HepG2 (cell line): ENCODE measurements at regions not wholly inside any gene's neighbourhood (a gene's known extent, or its start where the extent isn't known, plus 50 kb on each side); places are given as distances from the start of the nearest gene placed in this dataset.

Experiments
- ATAC-seq: fragments of 200-7000 bp; cut with Tn5 transposase; 3 replicates; pipeline ENCODE4 v1.9.1; 2020; ENCODE audit warnings: mild to moderate bottlenecking, moderate library complexity
- BruUV-seq: library from RNA; stranded (reverse); fragments of 400-500 nt; replicated peaks from 2 replicates; lab custom pipeline; 2021; lab: Mats Ljungman, UMichigan
- CTCF ChIA-PET: fragments of 300-600 bp; formaldehyde crosslinking; extraction: SDS; loops from one replicate; lab custom pipeline; 2021; ENCODE audit warnings: low total read pairs, inconsistent platforms, low intra/inter-chr PET ratio; lab: Yijun Ruan, JAX
- POLR2A ChIA-PET: fragments of 350-600 bp; sonication (Branson Sonifier 250); formaldehyde crosslinking; loops from one replicate; lab custom pipeline; 2020; ENCODE audit warnings: antibody characterized with exemption, inconsistent platforms; lab: Yijun Ruan, JAX
- DNase-seq: peaks from one replicate; pipeline ENCODE4 v3.0.0-alpha.2; 2015; ENCODE audit warnings: low spot score
- FAIRE-seq: peaks from 3 replicates; lab custom pipeline; 2011; peaks lifted over from hg19 to GRCh38; lab: Jason Lieb, UNC
- H2AFZ ChIP-seq: one replicate; pipeline ENCODE4 v1.6.1; 2011; ENCODE audit warnings: low read length, inconsistent platforms
- H3K27ac ChIP-seq: fragments of 300-600 bp; 3 replicates; pipeline ENCODE4 v1.8.0; 2011; ENCODE audit warnings: mixed run types, mild to moderate bottlenecking, mixed read lengths, low read length, inconsistent platforms; ENCODE audit not compliant: insufficient read depth; ENCODE audit errors: extremely low read length
- H3K27me3 ChIP-seq, 2 experiments: fragments of 200-600 bp in 1 of 2; 2 replicates in 1 of 2; 3 replicates in 1 of 2; pipeline versions ENCODE4 v1.6.0 to v1.8.0; 2011; ENCODE audit warnings: low read length in 2 of 2, mild to moderate bottlenecking in 2 of 2, moderate library complexity in 2 of 2, inconsistent platforms in 1 of 2; ENCODE audit not compliant: insufficient read depth in 2 of 2, control insufficient read depth in 1 of 2
- H3K36me3 ChIP-seq, 2 experiments: fragments of 200-600 bp in 1 of 2; replicated peaks in 1 of 2; 2 replicates in 1 of 2; 3 replicates in 1 of 2; pipeline versions ENCODE4 v1.5.1 to v1.8.0; 2011; ENCODE audit warnings: low read length in 2 of 2, inconsistent platforms in 1 of 2; ENCODE audit not compliant: insufficient read depth in 2 of 2, control insufficient read depth in 1 of 2
- H3K4me1 ChIP-seq: 2 replicates; pipeline ENCODE4 v1.5.1; 2012; ENCODE audit warnings: low read length, inconsistent platforms; ENCODE audit not compliant: insufficient read depth
- H3K4me2 ChIP-seq: 2 replicates; pipeline ENCODE4 v1.6.0; 2011; ENCODE audit warnings: low read depth, low read length, inconsistent platforms
- H3K4me3 ChIP-seq, 3 experiments: fragments of 200-600 bp in 1 of 3; sonication (generic), shearing (Covaris generic) in 1 of 3; replicated peaks in 1 of 3; 2 replicates each; pipeline ENCODE4 v1.5.1; 2011 to 2016; ENCODE audit warnings: low read length in 3 of 3, inconsistent platforms in 2 of 3, low read depth in 2 of 3, mild to moderate bottlenecking in 2 of 3, control low read depth in 1 of 3, mixed read lengths in 1 of 3; ENCODE audit not compliant: insufficient read depth in 1 of 3
- H3K79me2 ChIP-seq: one replicate; pipeline ENCODE4 v1.6.1; 2011; ENCODE audit warnings: low read length, inconsistent platforms; ENCODE audit not compliant: insufficient read depth
- H3K9ac ChIP-seq: 2 replicates; pipeline ENCODE4 v1.6.0; 2011; ENCODE audit warnings: mild to moderate bottlenecking, low read depth, low read length, inconsistent platforms; ENCODE audit not compliant: insufficient read depth
- H3K9me3 ChIP-seq: 2 replicates; pipeline ENCODE4 v1.5.1; 2012; ENCODE audit warnings: mild to moderate bottlenecking, low read length
- H4K20me1 ChIP-seq: 2 replicates; pipeline ENCODE4 v1.6.0; 2011; ENCODE audit warnings: inconsistent platforms, mild to moderate bottlenecking, low read length, moderate library complexity; ENCODE audit not compliant: insufficient read depth
- HDAC2 ChIP-seq: sonication (generic); formaldehyde crosslinking; IDR thresholded peaks from 2 replicates; pipeline ENCODE4 v1.4.0; 2020; ENCODE audit warnings: missing genetic modification reagents
- POGK ChIP-seq: sonication (generic); formaldehyde crosslinking; conservative IDR thresholded peaks from 2 replicates; pipeline ENCODE4 v1.8.0; 2022; ENCODE audit warnings: mild to moderate bottlenecking, moderate library complexity, missing genetic modification reagents
- STAG1 ChIP-seq: sonication (generic); formaldehyde crosslinking; IDR thresholded peaks from 2 replicates; pipeline ENCODE4 v1.4.0; 2020; ENCODE audit warnings: missing genetic modification reagents
- THAP11 ChIP-seq: IDR thresholded peaks from 2 replicates; pipeline ENCODE4 v1.6.1; 2016; ENCODE audit warnings: missing biosample characterization, missing genetic modification reagents
- ZBTB39 ChIP-seq: sonication (generic); formaldehyde crosslinking; IDR thresholded peaks from 2 replicates; pipeline ENCODE4 v1.5.0; 2020; ENCODE audit warnings: missing genetic modification reagents
- ZGPAT ChIP-seq: IDR thresholded peaks from 2 replicates; pipeline ENCODE4 v1.6.1; 2016; ENCODE audit warnings: mild to moderate bottlenecking
- ZNF180 ChIP-seq: sonication (generic); formaldehyde crosslinking; IDR thresholded peaks from 2 replicates; pipeline ENCODE4 v1.4.0; 2020; ENCODE audit warnings: low read depth, missing genetic modification reagents, borderline replicate concordance
- ZNF354B ChIP-seq: sonication (generic); formaldehyde crosslinking; IDR thresholded peaks from 2 replicates; pipeline ENCODE4 v1.8.0; 2022; ENCODE audit warnings: mild to moderate bottlenecking, missing genetic modification reagents
- ZNF646 ChIP-seq: sonication (generic); formaldehyde crosslinking; IDR thresholded peaks from 2 replicates; pipeline ENCODE4 v1.9.0; 2021; ENCODE audit warnings: mild to moderate bottlenecking, missing genetic modification reagents
- WGBS: methylation state at CpG from one replicate; pipeline ENCODE4 v1.1.6; 2017; ENCODE audit warnings: low lambda C conversion rate; 5-methylcytosine and 5-hydroxymethylcytosine counted together
- in situ Hi-C: cut with HindIII; loops from 2 replicates; pipeline ENCODE4 v1.10.0; 2017; ENCODE audit warnings: low pct_unique_long_range_greater_than_20kb; ENCODE audit not compliant: extremely low pct_ligation_motif_present
- intact Hi-C: fragments of 100-400 bp; cut with micrococcal nuclease; formaldehyde crosslinking; loops from one replicate; pipeline ENCODE4 v1.10.0; 2022; ENCODE audit not compliant: unreplicated experiment

- no peak overlapping the region for H3K9ac ChIP-seq
- H3K4me2 ChIP-seq = no peak overlapping the region
- no peaks in the 10 kb centered on the region for H4K20me1 ChIP-seq
- H3K36me3 ChIP-seq = no peaks in the 10 kb centered on the region
- H2AFZ ChIP-seq = no peak overlapping the region
- H3K27me3 ChIP-seq = no peaks in the 10 kb centered on the region
- H3K79me2 ChIP-seq = no peaks in the 10 kb centered on the region
- ChIA-PET CTCF (no interaction called here), POLR2A (no interaction called here)
- no peak for DNase-seq
- no peak overlapping the region for H3K4me3 ChIP-seq
- intact Hi-C loops (no loop called here), in situ Hi-C loops (no loop called here)
- WGBS = 52% methylated on average over 1 of the region's 1 CpG
- no peaks in the 10 kb centered on the region for H3K4me1 ChIP-seq
- no peak overlapping the region for H3K27ac ChIP-seq
- ATAC-seq = no peak
- no peak for FAIRE-seq
- BruUV-seq = no TSS peak
- peaks cover 8% of the 10 kb centered on the region for H3K9me3 ChIP-seq
- no peak for TF ChIP-seq HDAC2 (CRISPR knock-in tag)
- TF ChIP-seq STAG1 (CRISPR knock-in tag) = no peak
- TF ChIP-seq ZNF354B (CRISPR knock-in tag) = no peak
- no peak for TF ChIP-seq POGK (CRISPR knock-in tag)
- no peak for TF ChIP-seq ZBTB39 (CRISPR knock-in tag)
- TF ChIP-seq ZGPAT (CRISPR knock-in tag) = no peak
- no peak for TF ChIP-seq THAP11 (CRISPR knock-in tag)
- no peak for TF ChIP-seq ZNF180 (CRISPR knock-in tag)
- no peak for TF ChIP-seq ZNF646
Measured at GRCh38 chr13:89486065-89486464, 1814.9 kb downstream of the SLITRK5 start.
